GM12878 (cell line): ENCODE measurements at regions not wholly inside any gene's neighbourhood (a gene's known extent, or its start where the extent isn't known, plus 50 kb on each side); places are given as distances from the start of the nearest gene placed in this dataset.
A peak's percentile ranks its signal among the peaks of the same experiment; 100 is the strongest.

ENCODE experiments used
- CREB1 ChIP-seq: IDR thresholded peaks from 2 replicates; pipeline ENCODE4 v1.6.1; 2012; ENCODE audit warnings: low read depth, mild to moderate bottlenecking, inconsistent platforms
- LARP7 ChIP-seq: fragments of 450-650 bp; IDR thresholded peaks from 2 replicates; pipeline ENCODE4 v1.6.1; 2017; ENCODE audit warnings: mild to moderate bottlenecking
- PRDM15 ChIP-seq: fragments of 450-650 bp; formaldehyde crosslinking; IDR thresholded peaks from 2 replicates; pipeline ENCODE4 v1.4.0; 2020; ENCODE audit warnings: mild to moderate bottlenecking, moderate library complexity
- RFX5 ChIP-seq: IDR thresholded peaks from 2 replicates; pipeline ENCODE4 v1.6.1; 2011; ENCODE audit warnings: low read depth, low read length, improper control_type of control experiment
- TCF3 ChIP-seq: IDR thresholded peaks from 2 replicates; pipeline ENCODE4 v1.6.1; 2012; ENCODE audit warnings: low read depth, mild to moderate bottlenecking, low read length, borderline replicate concordance; ENCODE audit not compliant: insufficient read depth
- ZBTB40 ChIP-seq: fragments of 450-650 bp; IDR thresholded peaks from 2 replicates; pipeline ENCODE4 v1.6.1; 2016; ENCODE audit warnings: mild to moderate bottlenecking, moderate library complexity, borderline replicate concordance
- ZNF207 ChIP-seq: fragments of 450-650 bp; IDR thresholded peaks from 2 replicates; pipeline ENCODE4 v1.6.1; 2014; ENCODE audit warnings: antibody characterized with exemption, mild to moderate bottlenecking, borderline replicate concordance
- TF ChIP-seq, protein P1 (sequence below): fragments of 450-650 bp; formaldehyde crosslinking; IDR thresholded peaks from 2 replicates; pipeline ENCODE4 v1.5.0; 2022; ENCODE audit warnings: mild to moderate bottlenecking, missing genetic modification characterization

- TF ChIP-seq ZBTB40 (no peak), LARP7 (no peak), PRDM15 (CRISPR knock-in tag) (no peak), TCF3 (no peak), ZNF207 (no peak), RFX5 (no peak), CREB1 (peak; percentile 48; the same call in 1 of the 2 replicates)
- TF ChIP-seq, protein P1, sequence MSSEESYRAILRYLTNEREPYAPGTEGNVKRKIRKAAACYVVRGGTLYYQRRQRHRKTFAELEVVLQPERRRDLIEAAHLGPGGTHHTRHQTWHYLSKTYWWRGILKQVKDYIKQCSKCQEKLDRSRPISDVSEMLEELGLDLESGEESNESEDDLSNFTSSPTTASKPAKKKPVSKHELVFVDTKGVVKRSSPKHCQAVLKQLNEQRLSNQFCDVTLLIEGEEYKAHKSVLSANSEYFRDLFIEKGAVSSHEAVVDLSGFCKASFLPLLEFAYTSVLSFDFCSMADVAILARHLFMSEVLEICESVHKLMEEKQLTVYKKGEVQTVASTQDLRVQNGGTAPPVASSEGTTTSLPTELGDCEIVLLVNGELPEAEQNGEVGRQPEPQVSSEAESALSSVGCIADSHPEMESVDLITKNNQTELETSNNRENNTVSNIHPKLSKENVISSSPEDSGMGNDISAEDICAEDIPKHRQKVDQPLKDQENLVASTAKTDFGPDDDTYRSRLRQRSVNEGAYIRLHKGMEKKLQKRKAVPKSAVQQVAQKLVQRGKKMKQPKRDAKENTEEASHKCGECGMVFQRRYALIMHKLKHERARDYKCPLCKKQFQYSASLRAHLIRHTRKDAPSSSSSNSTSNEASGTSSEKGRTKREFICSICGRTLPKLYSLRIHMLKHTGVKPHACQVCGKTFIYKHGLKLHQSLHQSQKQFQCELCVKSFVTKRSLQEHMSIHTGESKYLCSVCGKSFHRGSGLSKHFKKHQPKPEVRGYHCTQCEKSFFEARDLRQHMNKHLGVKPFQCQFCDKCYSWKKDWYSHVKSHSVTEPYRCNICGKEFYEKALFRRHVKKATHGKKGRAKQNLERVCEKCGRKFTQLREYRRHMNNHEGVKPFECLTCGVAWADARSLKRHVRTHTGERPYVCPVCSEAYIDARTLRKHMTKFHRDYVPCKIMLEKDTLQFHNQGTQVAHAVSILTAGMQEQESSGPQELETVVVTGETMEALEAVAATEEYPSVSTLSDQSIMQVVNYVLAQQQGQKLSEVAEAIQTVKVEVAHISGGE (CRISPR knock-in tag), result no peak
Measured at GRCh38 chr6:135586844-135587243, 89.3 kb upstream of the AHI1 start (continued).
